Activated CD4-positive, alpha-beta memory T cell treated with anti-CD3 and anti-CD28 coated beads, Interleukin-2, amount 10 ng/mL, durations not matched to agents 7 days and 5 days (primary cell): ENCODE measurements at regions not wholly inside any gene's neighbourhood (a gene's known extent, or its start where the extent isn't known, plus 50 kb on each side); places are given as distances from the start of the nearest gene placed in this dataset.

ENCODE experiments used
- CTCF ChIA-PET: fragments of 350-600 bp; sonication (Branson Sonifier 250); formaldehyde crosslinking; loops from one replicate; lab custom pipeline; 2021; ENCODE audit warnings: antibody characterized with exemption, inconsistent platforms; lab: Charles Lee
- POLR2A ChIA-PET: fragments of 350-600 bp; sonication (Branson Sonifier 250); formaldehyde crosslinking; loops from one replicate; lab custom pipeline; 2021; ENCODE audit warnings: antibody characterized with exemption; lab: Charles Lee
- DNase-seq: peaks from one replicate; pipeline ENCODE4 v3.0.0-alpha.2; 2020
- H3K27ac Mint-ChIP-seq: one replicate; pipeline ENCODE4 v1.8.0; 2021; ENCODE audit warnings: mild to moderate bottlenecking, mixed read lengths
- H3K27me3 Mint-ChIP-seq: one replicate; pipeline ENCODE4 v1.8.0; 2021; ENCODE audit warnings: mixed read lengths
- H3K36me3 Mint-ChIP-seq: one replicate; pipeline ENCODE4 v1.8.0; 2021; ENCODE audit warnings: low read depth, mixed read lengths
- H3K4me1 Mint-ChIP-seq: one replicate; pipeline ENCODE4 v1.8.0; 2021; ENCODE audit warnings: mixed read lengths
- H3K4me3 Mint-ChIP-seq: one replicate; pipeline ENCODE4 v1.8.0; 2021; ENCODE audit warnings: mild to moderate bottlenecking, mixed read lengths
- H3K9me3 Mint-ChIP-seq: one replicate; pipeline ENCODE4 v1.8.0; 2021; ENCODE audit warnings: mixed read lengths

DNA sequence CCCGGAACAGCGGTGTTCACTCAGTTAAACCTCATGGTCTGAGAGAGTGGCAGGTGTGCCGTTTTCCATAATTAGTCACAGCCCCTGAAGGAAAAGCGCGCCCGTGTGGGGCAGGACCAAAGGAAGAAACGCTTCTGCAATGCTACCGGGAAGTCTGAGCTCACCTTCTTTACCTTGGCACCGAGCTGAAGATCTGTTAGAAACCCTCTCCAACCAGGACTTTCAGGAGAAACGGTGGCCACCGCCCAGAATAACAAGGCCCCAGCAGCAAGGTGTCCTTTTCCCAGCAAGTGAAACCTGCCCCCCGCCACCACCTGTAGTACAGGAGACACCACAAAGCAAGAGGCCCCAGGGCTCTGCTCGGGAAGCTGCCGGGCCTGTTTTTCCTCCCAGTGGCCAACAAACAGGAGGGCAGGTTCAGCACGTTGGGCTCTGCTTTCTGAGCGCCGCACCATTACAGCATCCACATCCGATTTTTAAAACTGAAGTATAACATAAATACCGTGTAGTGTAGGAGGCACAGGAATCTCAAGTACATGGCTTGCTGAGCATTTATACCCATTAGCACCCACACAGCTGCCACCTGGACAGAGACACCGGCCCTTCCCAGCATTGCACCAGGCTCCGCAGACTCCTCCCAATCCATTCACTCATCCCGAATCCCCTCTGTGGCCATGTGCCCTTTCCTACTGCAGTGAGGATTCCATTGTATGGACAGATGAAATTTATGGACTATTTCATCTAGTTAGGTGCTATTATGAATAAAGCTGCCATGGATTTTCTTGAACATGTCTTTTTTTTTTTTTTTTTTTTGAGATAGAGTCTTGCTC, 121.8 kb upstream of the RIOK3 start:
- Mint-ChIP-seq H3K27me3 (no peaks in the 10 kb centered on the region), H3K4me3 (no peak overlapping the region), H3K27ac (no peak overlapping the region), H3K4me1 (no peaks in the 10 kb centered on the region), H3K9me3 (no peaks in the 10 kb centered on the region), H3K36me3 (peaks cover 7% of the 10 kb centered on the region)
- ChIA-PET POLR2A (no interaction called here), CTCF (no interaction called here)
- no peak for DNase-seq

DNA sequence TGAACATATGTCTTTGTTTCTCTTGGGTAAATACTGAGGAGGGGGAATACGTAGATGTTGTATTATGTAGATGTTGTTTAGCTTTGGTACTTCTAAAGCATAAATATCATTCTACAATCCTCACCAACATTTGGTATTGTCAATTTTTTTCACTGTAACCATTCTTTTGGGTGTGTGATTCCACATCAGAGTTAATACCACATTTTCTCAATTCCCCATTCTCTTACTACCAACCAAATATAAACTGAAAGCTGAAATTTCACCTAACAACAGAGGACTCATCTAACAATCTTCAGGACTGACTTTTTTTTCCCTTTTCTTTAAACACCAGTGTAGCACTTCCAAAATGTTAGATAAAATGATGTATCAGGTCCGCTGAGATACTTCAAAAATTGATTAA, 120.7 kb upstream of the RIOK3 start:
- Mint-ChIP-seq H3K4me1 (no peaks in the 10 kb centered on the region), H3K9me3 (no peaks in the 10 kb centered on the region), H3K27me3 (no peaks in the 10 kb centered on the region), H3K27ac (no peak overlapping the region), H3K36me3 (peaks cover 7% of the 10 kb centered on the region), H3K4me3 (no peak overlapping the region)
- ChIA-PET POLR2A (no interaction called here), CTCF (no interaction called here)
- no peak for DNase-seq

DNA sequence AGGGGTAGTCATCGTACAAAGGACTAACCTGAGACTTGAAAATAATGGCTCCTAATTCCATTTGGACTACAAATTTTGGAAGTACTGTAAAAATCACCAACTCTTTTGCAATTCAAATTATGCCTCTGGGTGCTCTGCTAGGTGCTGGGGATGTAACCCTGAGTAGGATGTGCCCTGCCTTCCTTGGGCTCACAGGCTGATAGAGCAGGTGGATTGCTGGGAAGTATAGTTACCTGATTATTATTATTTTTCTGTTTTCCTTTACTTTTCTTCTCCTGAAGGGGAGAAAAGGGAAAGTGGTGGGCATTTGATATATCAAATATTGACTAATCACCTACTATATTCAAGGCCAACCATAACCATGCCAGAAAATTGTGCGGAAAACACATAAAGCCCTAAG, 119.3 kb upstream of the RIOK3 start:
- POLR2A ChIA-PET = no interaction called here
- Mint-ChIP-seq H3K4me3 (no peak overlapping the region), H3K36me3 (peaks cover 7% of the 10 kb centered on the region), H3K4me1 (no peaks in the 10 kb centered on the region), H3K27ac (no peak overlapping the region), H3K9me3 (no peaks in the 10 kb centered on the region), H3K27me3 (no peaks in the 10 kb centered on the region)
- CTCF ChIA-PET = no interaction called here
- no peak for DNase-seq

DNA sequence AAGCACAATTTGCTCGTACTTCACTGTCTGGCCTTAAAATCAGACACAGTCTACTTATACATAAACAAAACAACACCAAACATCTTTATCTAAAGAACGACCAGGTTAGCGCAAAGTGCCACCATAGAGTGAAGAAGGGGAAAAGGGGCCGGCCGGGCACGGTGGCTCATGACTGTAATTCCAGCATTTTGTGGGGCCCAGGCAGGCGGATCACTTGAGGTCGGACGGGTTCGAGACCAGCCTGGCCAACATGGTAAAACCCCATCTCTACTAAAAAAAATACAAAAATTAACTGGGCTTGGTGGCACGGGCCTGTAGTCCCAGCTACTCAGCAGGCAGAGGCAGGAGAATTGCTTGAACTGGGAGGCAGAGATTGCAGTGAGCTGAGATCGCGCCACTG, 118.5 kb upstream of the RIOK3 start:
- Mint-ChIP-seq H3K4me3 (no peak overlapping the region), H3K36me3 (peaks cover 4% of the 10 kb centered on the region), H3K27me3 (no peaks in the 10 kb centered on the region), H3K27ac (no peak overlapping the region), H3K9me3 (no peaks in the 10 kb centered on the region), H3K4me1 (no peaks in the 10 kb centered on the region)
- DNase-seq = no peak
- ChIA-PET CTCF (no interaction called here), POLR2A (no interaction called here)

GRCh38 chr18:23336101-23336500, 117.0 kb upstream of the RIOK3 start:
- no peaks in the 10 kb centered on the region for H3K27me3 Mint-ChIP-seq
- ChIA-PET CTCF (no interaction called here), POLR2A (no interaction called here)
- no peak overlapping the region for H3K27ac Mint-ChIP-seq
- no peak for DNase-seq
- H3K9me3 Mint-ChIP-seq = no peaks in the 10 kb centered on the region
- H3K36me3 Mint-ChIP-seq = no peaks in the 10 kb centered on the region
- H3K4me1 Mint-ChIP-seq = no peaks in the 10 kb centered on the region
- no peak overlapping the region for H3K4me3 Mint-ChIP-seq

DNA sequence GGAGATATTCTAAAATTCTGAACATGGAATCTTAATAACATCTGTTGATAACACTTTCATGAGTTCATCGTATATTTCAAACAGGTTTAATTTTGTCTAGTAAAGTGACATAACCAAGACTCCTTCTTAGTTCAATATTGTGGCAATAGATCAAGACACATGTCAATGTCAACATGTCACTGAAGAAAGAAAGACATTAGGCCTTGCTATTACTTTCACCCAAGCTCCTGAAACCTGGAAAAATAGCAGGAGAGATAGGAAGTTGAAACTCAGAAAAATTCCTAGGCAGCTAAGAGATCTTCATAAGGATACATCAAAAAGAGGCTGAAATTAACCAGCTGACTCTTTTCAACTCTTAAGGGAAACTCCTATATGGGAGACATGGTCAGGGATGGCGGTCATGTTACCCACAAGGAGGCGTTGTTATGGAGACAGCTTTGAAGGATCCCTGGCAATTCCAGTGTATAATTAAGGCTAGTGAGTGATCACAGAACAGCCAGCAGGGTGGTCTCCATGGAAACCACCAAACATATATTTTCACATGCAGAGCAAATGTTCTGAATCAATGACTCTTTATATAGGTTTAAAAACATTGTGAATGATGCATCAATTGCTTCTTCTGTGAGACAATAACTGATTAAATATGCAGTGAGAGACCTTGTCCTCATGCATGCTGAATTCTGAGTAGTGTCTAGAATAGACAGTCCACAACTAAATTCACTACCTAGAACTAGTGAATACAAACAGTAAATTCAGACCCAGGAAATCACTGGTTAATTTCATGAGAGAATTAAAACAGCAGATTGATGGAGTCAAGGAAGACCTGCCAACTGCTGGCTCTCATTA, 115.3 kb upstream of the RIOK3 start:
- CTCF ChIA-PET = no interaction called here
- Mint-ChIP-seq H3K4me1 (peaks cover 2% of the 10 kb centered on the region), H3K9me3 (no peaks in the 10 kb centered on the region), H3K27ac (no peak overlapping the region), H3K27me3 (no peaks in the 10 kb centered on the region), H3K4me3 (no peak overlapping the region), H3K36me3 (no peaks in the 10 kb centered on the region)
- POLR2A ChIA-PET = no interaction called here
- DNase-seq = no peak

DNA sequence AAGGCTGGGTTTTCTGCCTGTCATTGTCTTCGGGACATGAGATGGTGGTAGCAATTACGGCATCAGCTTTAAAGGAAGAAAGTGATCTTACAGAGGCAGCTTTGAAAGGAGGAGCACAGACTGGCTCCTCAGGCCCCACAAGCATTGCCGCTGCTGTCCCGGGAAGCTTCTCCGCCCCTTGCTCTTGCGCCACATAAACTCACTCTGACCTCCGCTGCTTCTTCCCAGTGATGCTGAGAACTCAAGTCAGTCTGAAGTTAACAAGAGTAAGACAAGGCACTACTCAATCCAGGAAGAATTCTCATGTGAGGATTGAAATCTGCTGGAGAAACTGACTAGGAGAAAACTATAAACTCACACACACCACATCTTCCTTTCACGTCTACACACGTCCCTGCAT, 112.4 kb upstream of the RIOK3 start:
- ChIA-PET POLR2A (no interaction called here), CTCF (no interaction called here)
- H3K27ac Mint-ChIP-seq = no peak overlapping the region
- no peaks in the 10 kb centered on the region for H3K9me3 Mint-ChIP-seq
- DNase-seq = no peak
- no peaks in the 10 kb centered on the region for H3K27me3 Mint-ChIP-seq
- peaks cover 2% of the 10 kb centered on the region for H3K4me1 Mint-ChIP-seq
- H3K4me3 Mint-ChIP-seq = no peak overlapping the region
- peaks cover 3% of the 10 kb centered on the region for H3K36me3 Mint-ChIP-seq

DNA sequence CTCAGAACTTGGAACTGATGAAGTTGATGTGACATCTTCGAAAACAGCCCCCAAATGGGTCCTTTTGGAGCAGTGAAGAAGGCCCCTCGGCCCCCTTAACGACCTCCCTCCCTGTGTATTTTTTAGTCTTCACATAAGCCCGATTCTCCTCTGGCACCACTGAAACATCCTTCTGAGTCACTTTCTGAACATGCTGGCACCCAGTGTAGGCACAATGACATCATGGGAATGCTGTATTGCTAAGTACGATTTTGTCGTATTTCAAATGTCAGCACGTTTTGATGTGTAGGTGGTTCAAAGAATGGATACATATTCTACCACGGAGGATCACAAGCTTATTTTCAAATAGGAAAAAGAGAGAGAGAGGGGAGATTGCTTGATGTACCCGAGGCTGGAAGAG, 111.7 kb upstream of the RIOK3 start:
- CTCF ChIA-PET = no interaction called here
- H3K36me3 Mint-ChIP-seq = peaks cover 3% of the 10 kb centered on the region
- H3K27me3 Mint-ChIP-seq = no peaks in the 10 kb centered on the region
- DNase-seq = no peak
- no peaks in the 10 kb centered on the region for H3K9me3 Mint-ChIP-seq
- no peak overlapping the region for H3K27ac Mint-ChIP-seq
- H3K4me1 Mint-ChIP-seq = peaks cover 2% of the 10 kb centered on the region
- POLR2A ChIA-PET = no interaction called here
- no peak overlapping the region for H3K4me3 Mint-ChIP-seq

- no peaks in the 10 kb centered on the region for H3K27me3 Mint-ChIP-seq
- ChIA-PET CTCF (no interaction called here), POLR2A (interaction anchor here (0.7 kb wide), 1 partner anchor 174 kb away, joined by 3 read pairs; no protein-coding TSS in a partner anchor)
- no peaks in the 10 kb centered on the region for H3K9me3 Mint-ChIP-seq
- no peak overlapping the region for H3K27ac Mint-ChIP-seq
- H3K4me1 Mint-ChIP-seq = peaks cover 2% of the 10 kb centered on the region
- H3K36me3 Mint-ChIP-seq = peaks cover 3% of the 10 kb centered on the region
- DNase-seq = no peak
- H3K4me3 Mint-ChIP-seq = no peak overlapping the region
These were observed 111.1 kb upstream of the RIOK3 start for GRCh38 chr18:23341983-23342382.

GRCh38 chr18:23342506-23342905, 110.6 kb upstream of the RIOK3 start:
- H3K9me3 Mint-ChIP-seq = no peaks in the 10 kb centered on the region
- CTCF ChIA-PET = no interaction called here
- DNase-seq = no peak

DNA sequence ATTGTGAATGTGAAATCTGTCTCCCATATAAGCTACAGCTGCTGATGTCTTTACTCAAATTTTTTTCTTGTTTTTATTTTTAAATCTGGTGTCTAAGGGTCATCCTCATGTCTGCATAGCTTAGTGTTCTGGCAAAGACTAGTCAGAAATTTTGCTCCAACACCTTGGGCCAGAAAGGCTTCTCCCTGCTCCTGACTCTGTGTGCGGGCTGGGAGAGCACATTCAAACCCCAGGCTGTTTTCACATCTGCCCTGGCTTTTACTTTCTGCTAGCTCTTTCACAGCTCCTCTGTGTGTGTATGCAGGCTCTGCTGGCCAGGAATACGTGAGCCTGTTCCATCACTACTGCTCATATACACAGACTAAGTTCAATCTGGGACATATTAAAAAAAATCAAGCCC, 102.9 kb upstream of the RIOK3 start:
- H3K27me3 Mint-ChIP-seq = no peaks in the 10 kb centered on the region
- peaks cover 13% of the 10 kb centered on the region for H3K36me3 Mint-ChIP-seq
- CTCF ChIA-PET = interaction anchor here (1.1 to 1.2 kb wide), 3 partner anchors 8 to 219 kb away, joined by 3 to 4 read pairs (median 3); no protein-coding TSS in a partner anchor
- H3K4me1 Mint-ChIP-seq = peaks cover 3% of the 10 kb centered on the region
- H3K27ac Mint-ChIP-seq = no peak overlapping the region
- H3K9me3 Mint-ChIP-seq = peaks cover 3% of the 10 kb centered on the region
- no peak overlapping the region for H3K4me3 Mint-ChIP-seq
- POLR2A ChIA-PET = no interaction called here
- no peak for DNase-seq

More at GRCh38 chr18:23342506-23342905, 110.6 kb upstream of the RIOK3 start:
- no peak overlapping the region for H3K4me3 Mint-ChIP-seq
- H3K4me1 Mint-ChIP-seq = peaks cover 2% of the 10 kb centered on the region
- H3K36me3 Mint-ChIP-seq = peaks cover 3% of the 10 kb centered on the region
- POLR2A ChIA-PET = interaction anchor here (0.7 kb wide), 1 partner anchor 175 kb away, joined by 3 read pairs; no protein-coding TSS in a partner anchor
- H3K27ac Mint-ChIP-seq = no peak overlapping the region
- H3K27me3 Mint-ChIP-seq = no peaks in the 10 kb centered on the region

DNA sequence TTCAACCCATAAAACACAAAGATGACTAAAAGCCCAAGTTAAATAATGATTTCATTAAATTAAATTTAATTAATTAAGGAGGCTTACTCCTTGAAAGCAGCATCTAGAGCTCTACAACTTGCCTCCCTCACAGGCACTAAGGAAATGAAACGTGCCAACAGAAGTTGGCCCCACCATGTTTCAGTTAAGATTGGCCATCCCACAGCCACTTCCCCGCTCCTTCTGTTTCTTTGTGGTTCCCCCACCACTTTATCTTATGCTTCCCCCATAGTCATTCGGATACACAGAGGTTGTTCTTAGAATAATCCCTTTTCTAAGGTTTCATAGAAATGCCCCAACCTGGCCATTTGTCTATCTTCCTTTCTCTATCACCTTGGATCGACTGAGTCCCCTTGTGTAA, 101.6 kb upstream of the RIOK3 start:
- CTCF ChIA-PET = interaction anchor here (1.2 kb wide), 1 partner anchor 212 kb away, joined by 3 read pairs; no protein-coding TSS in a partner anchor
- peaks cover 3% of the 10 kb centered on the region for H3K9me3 Mint-ChIP-seq
- peaks cover 3% of the 10 kb centered on the region for H3K4me1 Mint-ChIP-seq
- POLR2A ChIA-PET = no interaction called here
- no peak for DNase-seq
- no peak overlapping the region for H3K27ac Mint-ChIP-seq
- H3K27me3 Mint-ChIP-seq = no peaks in the 10 kb centered on the region
- no peak overlapping the region for H3K4me3 Mint-ChIP-seq
- peaks cover 17% of the 10 kb centered on the region for H3K36me3 Mint-ChIP-seq

- peaks cover 3% of the 10 kb centered on the region for H3K4me1 Mint-ChIP-seq
- POLR2A ChIA-PET = no interaction called here
- no peaks in the 10 kb centered on the region for H3K27me3 Mint-ChIP-seq
- H3K36me3 Mint-ChIP-seq = peaks cover 17% of the 10 kb centered on the region
- no peak overlapping the region for H3K4me3 Mint-ChIP-seq
- DNase-seq = no peak
- peaks cover 3% of the 10 kb centered on the region for H3K9me3 Mint-ChIP-seq
- CTCF ChIA-PET = interaction anchor here (0.6 kb wide), 1 partner anchor 180 kb away, joined by 3 read pairs; no protein-coding TSS in a partner anchor
- H3K27ac Mint-ChIP-seq = no peak overlapping the region
These were observed 101.0 kb upstream of the RIOK3 start for GRCh38 chr18:23352042-23352441.
